ENCODE measurements at regions not wholly inside any gene's neighbourhood (a gene's known extent, or its start where the extent isn't known, plus 50 kb on each side); places are given as distances from the start of the nearest gene placed in this dataset.
"Not testable (repeated sequence)": the region's sequence is repeated elsewhere in the genome, so short reads cannot be mapped to it uniquely, and the experiment has no call there.

- no peak overlapping the region for H3K27ac ChIP-seq
- no peaks in the 10 kb centered on the region for H3K4me1 ChIP-seq
- WGBS, 2 donors: 65 to 71% methylated on average over 5 of the region's 5 CpGs
- no peak overlapping the region for H3K4me3 ChIP-seq
- H3K9me3 ChIP-seq: no peaks in the 10 kb centered on the region
- H3K27me3 ChIP-seq: no peaks in the 10 kb centered on the region
- H3K36me3 ChIP-seq: no peaks in the 10 kb centered on the region
- TF ChIP-seq POLR2AphosphoS5 (IDR thresholded peaks at IDR 0.05) (no peak), EP300 (IDR thresholded peaks at IDR 0.05) (no peak), POLR2A (IDR thresholded peaks at IDR 0.05) (no peak)
- TF ChIP-seq, protein P1, sequence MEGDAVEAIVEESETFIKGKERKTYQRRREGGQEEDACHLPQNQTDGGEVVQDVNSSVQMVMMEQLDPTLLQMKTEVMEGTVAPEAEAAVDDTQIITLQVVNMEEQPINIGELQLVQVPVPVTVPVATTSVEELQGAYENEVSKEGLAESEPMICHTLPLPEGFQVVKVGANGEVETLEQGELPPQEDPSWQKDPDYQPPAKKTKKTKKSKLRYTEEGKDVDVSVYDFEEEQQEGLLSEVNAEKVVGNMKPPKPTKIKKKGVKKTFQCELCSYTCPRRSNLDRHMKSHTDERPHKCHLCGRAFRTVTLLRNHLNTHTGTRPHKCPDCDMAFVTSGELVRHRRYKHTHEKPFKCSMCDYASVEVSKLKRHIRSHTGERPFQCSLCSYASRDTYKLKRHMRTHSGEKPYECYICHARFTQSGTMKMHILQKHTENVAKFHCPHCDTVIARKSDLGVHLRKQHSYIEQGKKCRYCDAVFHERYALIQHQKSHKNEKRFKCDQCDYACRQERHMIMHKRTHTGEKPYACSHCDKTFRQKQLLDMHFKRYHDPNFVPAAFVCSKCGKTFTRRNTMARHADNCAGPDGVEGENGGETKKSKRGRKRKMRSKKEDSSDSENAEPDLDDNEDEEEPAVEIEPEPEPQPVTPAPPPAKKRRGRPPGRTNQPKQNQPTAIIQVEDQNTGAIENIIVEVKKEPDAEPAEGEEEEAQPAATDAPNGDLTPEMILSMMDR (IDR thresholded peaks at IDR 0.05): no peak
- no peak for DNase-seq
- intact Hi-C loops (cut with DNase I): no loop called here
Measured at GRCh38 chr1:166601650-166602278, 237.5 kb upstream of the POGK start.

DNA sequence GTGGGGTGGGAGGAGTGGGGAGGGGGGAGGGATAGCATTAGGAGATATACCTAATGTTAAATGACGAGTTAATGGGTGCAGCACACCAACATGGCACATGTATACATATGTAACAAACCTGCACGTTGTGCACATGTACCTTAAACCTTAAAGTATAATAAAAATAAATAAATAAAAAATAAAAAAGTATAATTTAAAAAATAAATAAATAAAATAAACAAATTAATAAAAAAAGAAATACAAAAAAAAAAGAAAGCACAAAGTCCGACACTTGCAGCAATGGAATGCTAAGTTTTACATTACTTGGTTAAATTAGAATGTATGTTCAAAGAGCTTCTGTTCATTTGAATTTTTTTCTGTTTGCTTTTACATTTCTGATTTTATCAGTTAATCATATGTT is 236.5 kb upstream of the POGK start:
- 70 to 81% methylated on average over 3 of the region's 3 CpGs for WGBS, 2 donors

GRCh38 chr1:166603296-166603695 is 236.0 kb upstream of the POGK start:
- Histone ChIP-seq H3K9me3 (no peaks in the 10 kb centered on the region), H3K27ac (no peak overlapping the region), H3K36me3 (no peaks in the 10 kb centered on the region), H3K4me1 (no peaks in the 10 kb centered on the region), H3K27me3 (no peaks in the 10 kb centered on the region), H3K4me3 (no peak overlapping the region)
- TF ChIP-seq EP300 (IDR thresholded peaks at IDR 0.05) (no peak), POLR2AphosphoS5 (IDR thresholded peaks at IDR 0.05) (no peak), POLR2A (IDR thresholded peaks at IDR 0.05) (no peak)
- TF ChIP-seq, protein P1 (IDR thresholded peaks at IDR 0.05): no peak
- WGBS, 2 donors: 55 to 78% methylated on average over 5 of the region's 5 CpGs
- DNase-seq: no peak
- intact Hi-C loops (cut with DNase I): no loop called here

More for the DNA sequence above, 236.5 kb upstream of the POGK start:
- H3K27me3 ChIP-seq; intact Hi-C loops (cut with DNase I); H3K9me3 ChIP-seq; H3K27ac ChIP-seq; H3K4me3 ChIP-seq; H3K36me3 ChIP-seq; H3K4me1 ChIP-seq; DNase-seq: not testable (repeated sequence)

- intact Hi-C loops (cut with DNase I): no loop called here
- Histone ChIP-seq H3K4me1 (no peaks in the 10 kb centered on the region), H3K9me3 (no peaks in the 10 kb centered on the region), H3K4me3 (no peak overlapping the region), H3K36me3 (no peaks in the 10 kb centered on the region), H3K27ac (no peak overlapping the region), H3K27me3 (no peaks in the 10 kb centered on the region)
- DNase-seq: no peak
- WGBS, 2 donors: 83% methylated on average over 7 of the region's 7 CpGs
- TF ChIP-seq, protein P1 (IDR thresholded peaks at IDR 0.05): no peak
- TF ChIP-seq POLR2A (IDR thresholded peaks at IDR 0.05) (no peak), EP300 (IDR thresholded peaks at IDR 0.05) (no peak), POLR2AphosphoS5 (IDR thresholded peaks at IDR 0.05) (no peak)
Measured at GRCh38 chr1:166605137-166605536, 234.1 kb upstream of the POGK start.

DNA sequence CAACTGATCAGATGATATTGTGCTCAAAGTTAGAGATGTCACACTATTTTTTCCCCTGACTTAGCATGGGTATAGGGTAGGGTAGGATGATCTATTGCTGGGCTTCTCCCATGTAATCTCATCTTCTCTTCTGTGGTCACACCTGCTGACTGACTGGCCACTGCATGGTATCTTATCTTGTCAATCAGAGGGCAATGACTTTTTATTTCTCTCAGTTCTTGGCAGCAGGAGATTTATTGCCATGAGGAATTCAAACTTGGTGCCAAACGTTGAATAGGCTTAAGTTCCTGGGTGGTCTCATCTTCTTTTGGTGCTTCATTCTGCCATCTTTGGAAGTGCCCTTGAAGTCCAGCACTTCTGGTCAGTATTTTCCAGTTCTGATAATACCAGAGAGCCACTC is 226.4 kb upstream of the POGK start:
- Histone ChIP-seq H3K27ac (no peak overlapping the region), H3K4me1 (no peaks in the 10 kb centered on the region), H3K27me3 (no peaks in the 10 kb centered on the region), H3K9me3 (no peaks in the 10 kb centered on the region), H3K4me3 (no peak overlapping the region), H3K36me3 (no peaks in the 10 kb centered on the region)
- intact Hi-C loops (cut with DNase I): no loop called here
- DNase-seq: no peak
- WGBS, 2 donors: 7 to 19% methylated on average over 1 of the region's 1 CpG
- TF ChIP-seq, protein P1 (IDR thresholded peaks at IDR 0.05): no peak
- TF ChIP-seq POLR2A (IDR thresholded peaks at IDR 0.05): no peak
- TF ChIP-seq POLR2AphosphoS5 (IDR thresholded peaks at IDR 0.05): no peak
- TF ChIP-seq EP300 (IDR thresholded peaks at IDR 0.05): no peak
